Lung (tissue), 11 donors: ENCODE measurements at regions not wholly inside any gene's neighbourhood (a gene's known extent, or its start where the extent isn't known, plus 50 kb on each side); places are given as distances from the start of the nearest gene placed in this dataset.
A peak's percentile ranks its signal among the peaks of the same experiment; 100 is the strongest.

Source experiments
- ATAC-seq: fragments of 200-7000 bp; cut with Tn5 transposase; one replicate; pipeline ENCODE4 v1.9.1; 2020; ENCODE audit warnings: moderate number of reproducible peaks; ENCODE audit not compliant: insufficient read depth, low FRiP score
- DNase-seq, 3 donors: peaks; one replicate each; pipeline ENCODE4 v3.0.0-alpha.2; 2013 to 2017
- H3K27ac ChIP-seq, 2 donors: one replicate each; pipeline ENCODE4 v1.5.1; 2013; ENCODE audit warnings: mild to moderate bottlenecking in 2 of 2, moderate library complexity in 2 of 2, control low read depth in 1 of 2, inconsistent platforms in 1 of 2, low read depth in 1 of 2, low read length in 1 of 2
- H3K27me3 ChIP-seq, 3 donors: one replicate each; pipeline ENCODE4 v1.5.1; 2013; ENCODE audit warnings: low read length in 2 of 3; ENCODE audit not compliant: control insufficient read depth in 3 of 3, insufficient read depth in 3 of 3
- H3K36me3 ChIP-seq, 4 donors: one replicate each; pipeline ENCODE4 v1.5.1; 2013; ENCODE audit warnings: low read length in 4 of 4, mild to moderate bottlenecking in 1 of 4, moderate library complexity in 1 of 4; ENCODE audit not compliant: control insufficient read depth in 4 of 4, insufficient read depth in 4 of 4
- H3K4me1 ChIP-seq, 5 donors: one replicate each; pipeline ENCODE4 v1.5.1; 2013; ENCODE audit warnings: low read length in 5 of 5, mild to moderate bottlenecking in 2 of 5, moderate library complexity in 1 of 5; ENCODE audit not compliant: control insufficient read depth in 5 of 5, insufficient read depth in 5 of 5
- H3K4me3 ChIP-seq: one replicate; pipeline ENCODE4 v1.5.1; 2013; ENCODE audit warnings: mild to moderate bottlenecking, control low read depth, moderate library complexity
- H3K9ac ChIP-seq, 2 donors: one replicate each; pipeline ENCODE4 v1.5.1; 2013; ENCODE audit warnings: low read length in 2 of 2, control low read depth in 1 of 2; ENCODE audit not compliant: insufficient read depth in 1 of 2
- H3K9me3 ChIP-seq, 4 donors: one replicate each; pipeline ENCODE4 v1.5.1; 2013; ENCODE audit warnings: low read length in 3 of 4, mild to moderate bottlenecking in 1 of 4, moderate library complexity in 1 of 4; ENCODE audit not compliant: control insufficient read depth in 4 of 4, insufficient read depth in 3 of 4
- CTCF ChIP-seq: IDR thresholded peaks from 2 replicates; pipeline ENCODE4 v1.5.1; 2012; ENCODE audit warnings: mild to moderate bottlenecking; ENCODE audit errors: control extremely low read depth, extremely low read depth
- WGBS, 2 donors: extraction: QIAGEN DNeasy Blood & Tissue Kit; methylation state at CpG; one replicate each; pipeline ENCODE4 v1.1.7; 2013; 5-methylcytosine and 5-hydroxymethylcytosine counted together
- donor health status: control.
- donor health status: control.
- donor health status: Bipolar disorder and iron deficiency.
- donor health status: healthy.
- donor health status: DM: yes; HTN: yes; CAD: no.

- peak; percentile 64 for TF ChIP-seq CTCF
- Histone ChIP-seq H3K36me3 (no peaks in the 10 kb centered on the region), H3K4me3 (no peak overlapping the region), H3K27ac (no peak overlapping the region), H3K27me3 (no peaks in the 10 kb centered on the region), H3K9ac (no peak overlapping the region), H3K9me3 (no peaks in the 10 kb centered on the region), H3K4me1 (no peaks in the 10 kb centered on the region)
- ATAC-seq (no peak), DNase-seq (peak; percentile 49 to 76 (median 67))
- WGBS, 2 donors = 38 to 45% methylated on average over 9 of the region's 9 CpGs
These were observed 50.9 kb upstream of the BICDL1 start for GRCh38 chr12:119938049-119938667.
